HCT116 (cell line): ENCODE measurements at regions not wholly inside any gene's neighbourhood (a gene's known extent, or its start where the extent isn't known, plus 50 kb on each side); places are given as distances from the start of the nearest gene placed in this dataset.

Experiments used
- ATAC-seq: fragments of 200-7000 bp; cut with Tn5 transposase; 2 replicates; pipeline ENCODE4 v1.9.1; 2020; ENCODE audit warnings: mild to moderate bottlenecking, moderate library complexity
- BruUV-seq: library from RNA; stranded (reverse); fragments of 400-500 nt; replicated peaks from 2 replicates; lab custom pipeline; 2021; lab: Mats Ljungman, UMichigan
- CTCF ChIA-PET: fragments of 300-600 bp; sonication (Branson Sonifier 250); formaldehyde crosslinking; loops from one replicate; lab custom pipeline; 2021; ENCODE audit warnings: antibody characterized with exemption; lab: Charles Lee
- POLR2A ChIA-PET: fragments of 300-600, 350-600 bp; sonication (Branson Sonifier 250); formaldehyde crosslinking; loops from one replicate; lab custom pipeline; 2021; ENCODE audit warnings: antibody characterized with exemption; lab: Charles Lee
- RAD21 ChIA-PET, 2 experiments: fragments of 300-600 bp; sonication (Branson Sonifier 250); formaldehyde crosslinking; loops; one replicate each; lab custom pipeline; 2023; ENCODE audit warnings: low total read pairs in 2 of 2; ENCODE audit not compliant: uncharacterized antibody in 2 of 2, unreplicated experiment in 2 of 2, low non-redundant PET in 1 of 2; lab: Charles Lee
- DNase-seq: peaks from one replicate; pipeline ENCODE4 v3.0.0-alpha.2; 2010; ENCODE audit warnings: low read depth, low spot score
- H2AFZ ChIP-seq: fragments of 200-600 bp; shearing (Covaris generic), sonication (generic); 2 replicates; pipeline ENCODE4 v1.6.1; 2017; ENCODE audit warnings: low read depth, mixed run types, mixed read lengths, antibody characterized with exemption, low read length; ENCODE audit not compliant: poor library complexity, severe bottlenecking
- H3K27ac ChIP-seq: 2 replicates; pipeline ENCODE4 v1.5.1; 2012; ENCODE audit warnings: low read depth, low read length
- H3K27me3 ChIP-seq: fragments of 200-600 bp; sonication (generic); 2 replicates; pipeline ENCODE4 v1.6.1; 2016; ENCODE audit warnings: mixed run types, low read length, mixed read lengths; ENCODE audit not compliant: insufficient read depth
- H3K36me3 ChIP-seq, 2 experiments: fragments of 200-500 bp in 1 of 2; fragments of 200-600 bp in 1 of 2; sonication (Bioruptor generic) in 1 of 2; sonication (generic) in 1 of 2; 2 replicates each; pipeline versions ENCODE4 v1.5.1 to v1.6.1; 2014 to 2016; ENCODE audit warnings: low read length in 2 of 2, inconsistent platforms in 1 of 2, mixed read lengths in 1 of 2, mixed run types in 1 of 2; ENCODE audit not compliant: insufficient read depth in 2 of 2, control insufficient read depth in 1 of 2
- H3K4me1 ChIP-seq, 2 experiments: fragments of 200-600 bp in 1 of 2; sonication (generic) in 1 of 2; 2 replicates each; pipeline versions ENCODE4 v1.5.1 to v1.6.1; 2012 to 2017; ENCODE audit warnings: low read length in 2 of 2, inconsistent platforms in 1 of 2, mild to moderate bottlenecking in 1 of 2, mixed read lengths in 1 of 2, mixed run types in 1 of 2, moderate library complexity in 1 of 2; ENCODE audit not compliant: insufficient read depth in 2 of 2, control insufficient read depth in 1 of 2
- H3K4me2 ChIP-seq: fragments of 200-600 bp; sonication (generic); 2 replicates; pipeline ENCODE4 v1.6.1; 2017; ENCODE audit warnings: mixed run types, low read length, mixed read lengths
- H3K4me3 ChIP-seq, 2 experiments: fragments of 200-600 bp in 1 of 2; sonication (generic) in 1 of 2; replicated peaks in 1 of 2; 2 replicates each; pipeline ENCODE4 v1.5.1; 2011 to 2016; ENCODE audit warnings: low read length in 2 of 2, control low read depth in 1 of 2, low read depth in 1 of 2, mild to moderate bottlenecking in 1 of 2, mixed read lengths in 1 of 2, mixed run types in 1 of 2
- H3K79me2 ChIP-seq: fragments of 200-600 bp; sonication (generic); 2 replicates; pipeline ENCODE4 v1.6.1; 2017; ENCODE audit warnings: mild to moderate bottlenecking, mixed run types, low read length, moderate library complexity, mixed read lengths; ENCODE audit not compliant: insufficient read depth
- H3K9ac ChIP-seq: fragments of 200-600 bp; sonication (generic); 2 replicates; pipeline ENCODE4 v1.6.1; 2016; ENCODE audit warnings: low read length, mixed read lengths
- H3K9me2 ChIP-seq: fragments of 200-600 bp; sonication (generic), shearing (Covaris generic); 2 replicates; pipeline ENCODE4 v1.6.1; 2017; ENCODE audit warnings: mixed run types, mild to moderate bottlenecking, moderate library complexity; ENCODE audit not compliant: insufficient read depth
- H3K9me3 ChIP-seq, 2 experiments: fragments of 200-500 bp in 1 of 2; fragments of 200-600 bp in 1 of 2; sonication (Bioruptor generic) in 1 of 2; sonication (generic) in 1 of 2; 2 replicates each; pipeline ENCODE4 v1.6.1; 2014 to 2017; ENCODE audit warnings: low read length in 2 of 2, mixed read lengths in 2 of 2, inconsistent platforms in 1 of 2, low read depth in 1 of 2, mild to moderate bottlenecking in 1 of 2, mixed run types in 1 of 2, moderate library complexity in 1 of 2; ENCODE audit not compliant: control insufficient read depth in 1 of 2, insufficient read depth in 1 of 2
- H4K20me1 ChIP-seq: fragments of 200-600 bp; sonication (generic), shearing (Covaris generic); 2 replicates; pipeline ENCODE4 v1.6.1; 2017; ENCODE audit warnings: mixed run types, mild to moderate bottlenecking, moderate library complexity; ENCODE audit not compliant: insufficient read depth
- CBX3 ChIP-seq: IDR thresholded peaks from 2 replicates; pipeline ENCODE4 v1.6.1; 2012; ENCODE audit warnings: low read depth
- CEBPB ChIP-seq: IDR thresholded peaks from 2 replicates; pipeline ENCODE4 v1.6.1; 2012; ENCODE audit warnings: low read depth
- EGR1 ChIP-seq: IDR thresholded peaks from 2 replicates; pipeline ENCODE4 v1.6.1; 2012; ENCODE audit warnings: low read depth
- ELF1 ChIP-seq: IDR thresholded peaks from 2 replicates; pipeline ENCODE4 v1.6.1; 2012; ENCODE audit warnings: low read depth, borderline replicate concordance
- EZH2 ChIP-seq: fragments of 200-600 bp; sonication (generic); IDR thresholded peaks from 2 replicates; pipeline ENCODE4 v1.6.1; 2017; ENCODE audit warnings: antibody characterized with exemption, mixed run types
- EZH2phosphoT487 ChIP-seq: fragments of 200-600 bp; IDR thresholded peaks from 2 replicates; pipeline ENCODE4 v1.6.1; 2018; ENCODE audit warnings: antibody characterized with exemption, borderline replicate concordance
- FOSL1 ChIP-seq: IDR thresholded peaks from 2 replicates; pipeline ENCODE4 v1.6.1; 2012; ENCODE audit warnings: low read depth
- JUND ChIP-seq: IDR thresholded peaks from 2 replicates; pipeline ENCODE4 v1.6.1; 2012
- POLR2A ChIP-seq: IDR thresholded peaks from 2 replicates; pipeline ENCODE4 v1.7.0; 2011; ENCODE audit warnings: borderline replicate concordance; ENCODE audit not compliant: insufficient read depth, insufficient read length; ENCODE audit errors: extremely low read depth
- RAD21 ChIP-seq: IDR thresholded peaks from 2 replicates; pipeline ENCODE4 v1.6.1; 2012; ENCODE audit warnings: low read depth, mild to moderate bottlenecking
- SIN3A ChIP-seq: IDR thresholded peaks from 2 replicates; pipeline ENCODE4 v1.6.1; 2012; ENCODE audit warnings: low read depth
- SP1 ChIP-seq: IDR thresholded peaks from 2 replicates; pipeline ENCODE4 v1.6.1; 2012; ENCODE audit warnings: low read depth
- SRF ChIP-seq: IDR thresholded peaks from 2 replicates; pipeline ENCODE4 v1.6.1; 2012; ENCODE audit warnings: low read depth
- TCF7L2 ChIP-seq: IDR thresholded peaks from 2 replicates; pipeline ENCODE4 v1.7.0; 2011; ENCODE audit warnings: borderline replicate concordance, inconsistent platforms; ENCODE audit not compliant: insufficient read depth, insufficient read length; ENCODE audit errors: extremely low read depth
- YY1 ChIP-seq: IDR thresholded peaks from 2 replicates; pipeline ENCODE4 v1.6.1; 2011; ENCODE audit warnings: low read length, low read depth, moderate library complexity, mild to moderate bottlenecking; ENCODE audit not compliant: insufficient replicate concordance; ENCODE audit errors: extremely low read depth
- ZFX ChIP-seq: fragments of 450-650 bp; IDR thresholded peaks from 2 replicates; pipeline ENCODE4 v1.6.1; 2017
- intact Hi-C: fragments of 100-400 bp; cut with micrococcal nuclease; formaldehyde crosslinking; loops from 2 replicates; pipeline ENCODE4 v1.10.0; 2022
- TF ChIP-seq, protein P1 (sequence below): IDR thresholded peaks from 2 replicates; pipeline ENCODE4 v1.6.1; 2012
- TF ChIP-seq, protein P2 (sequence below): IDR thresholded peaks from 2 replicates; pipeline ENCODE4 v1.6.1; 2012; ENCODE audit warnings: low read depth
- TF ChIP-seq, protein P3 (sequence below): IDR thresholded peaks from 2 replicates; pipeline ENCODE4 v1.6.1; 2011; ENCODE audit warnings: mild to moderate bottlenecking, low read length, moderate library complexity; ENCODE audit not compliant: insufficient replicate concordance; ENCODE audit errors: extremely low read depth
- TF ChIP-seq, protein P4 (sequence below): IDR thresholded peaks from 2 replicates; pipeline ENCODE4 v1.6.1; 2012

DNA sequence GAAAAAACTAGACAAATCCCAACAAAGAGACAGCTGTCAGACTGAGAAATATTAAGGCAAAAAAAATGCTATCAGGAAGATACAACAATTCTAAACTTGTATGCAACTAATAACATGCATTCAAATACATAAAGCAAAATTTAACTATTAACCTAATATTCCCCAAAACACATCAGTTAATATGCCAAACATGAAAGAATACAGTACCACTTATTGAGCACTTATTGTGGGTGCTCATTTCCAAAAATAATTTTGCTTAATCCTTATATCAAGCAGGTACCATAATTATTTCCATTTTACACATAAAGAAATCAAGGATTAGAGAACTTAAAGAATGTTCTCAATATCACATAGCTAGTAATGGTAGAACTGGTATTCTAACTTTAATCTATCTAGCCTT lies 67.7 kb upstream of the HMGXB4 start:
- Histone ChIP-seq H3K9me3 (peaks cover 0 to 3% of the 10 kb centered on the region in 2 experiments; a peak in 1 of 4 replicates), H2AFZ (no peak overlapping the region), H3K4me3 (no peak overlapping the region), H3K9ac (no peak overlapping the region), H3K27me3 (no peaks in the 10 kb centered on the region), H3K79me2 (no peaks in the 10 kb centered on the region), H3K4me1 (peaks cover 5 to 11% of the 10 kb centered on the region in 2 experiments; a peak in 3 of 4 replicates), H3K27ac (no peak overlapping the region), H3K9me2 (no peaks in the 10 kb centered on the region), H3K4me2 (no peak overlapping the region), H4K20me1 (no peaks in the 10 kb centered on the region), H3K36me3 (peaks cover 0 to 17% of the 10 kb centered on the region in 2 experiments; a peak in 1 of 4 replicates)
- ChIA-PET RAD21 (no interaction called here), CTCF (no interaction called here), POLR2A (no interaction called here)
- intact Hi-C loops, result no loop called here
- BruUV-seq, result no TSS peak
- no peak for TF ChIP-seq EZH2phosphoT487
- TF ChIP-seq POLR2A, result no peak
- TF ChIP-seq TCF7L2, result no peak
- no peak for TF ChIP-seq EZH2
- TF ChIP-seq SIN3A, result no peak
- TF ChIP-seq SRF, result no peak
- no peak for TF ChIP-seq SP1
- no peak for TF ChIP-seq ELF1
- no peak for TF ChIP-seq JUND
- no peak for TF ChIP-seq EGR1
- no peak for TF ChIP-seq YY1
- no peak for TF ChIP-seq ZFX
- TF ChIP-seq FOSL1, result no peak
- TF ChIP-seq, protein P1, sequence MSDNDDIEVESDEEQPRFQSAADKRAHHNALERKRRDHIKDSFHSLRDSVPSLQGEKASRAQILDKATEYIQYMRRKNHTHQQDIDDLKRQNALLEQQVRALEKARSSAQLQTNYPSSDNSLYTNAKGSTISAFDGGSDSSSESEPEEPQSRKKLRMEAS, result no peak
- TF ChIP-seq, protein P2, sequence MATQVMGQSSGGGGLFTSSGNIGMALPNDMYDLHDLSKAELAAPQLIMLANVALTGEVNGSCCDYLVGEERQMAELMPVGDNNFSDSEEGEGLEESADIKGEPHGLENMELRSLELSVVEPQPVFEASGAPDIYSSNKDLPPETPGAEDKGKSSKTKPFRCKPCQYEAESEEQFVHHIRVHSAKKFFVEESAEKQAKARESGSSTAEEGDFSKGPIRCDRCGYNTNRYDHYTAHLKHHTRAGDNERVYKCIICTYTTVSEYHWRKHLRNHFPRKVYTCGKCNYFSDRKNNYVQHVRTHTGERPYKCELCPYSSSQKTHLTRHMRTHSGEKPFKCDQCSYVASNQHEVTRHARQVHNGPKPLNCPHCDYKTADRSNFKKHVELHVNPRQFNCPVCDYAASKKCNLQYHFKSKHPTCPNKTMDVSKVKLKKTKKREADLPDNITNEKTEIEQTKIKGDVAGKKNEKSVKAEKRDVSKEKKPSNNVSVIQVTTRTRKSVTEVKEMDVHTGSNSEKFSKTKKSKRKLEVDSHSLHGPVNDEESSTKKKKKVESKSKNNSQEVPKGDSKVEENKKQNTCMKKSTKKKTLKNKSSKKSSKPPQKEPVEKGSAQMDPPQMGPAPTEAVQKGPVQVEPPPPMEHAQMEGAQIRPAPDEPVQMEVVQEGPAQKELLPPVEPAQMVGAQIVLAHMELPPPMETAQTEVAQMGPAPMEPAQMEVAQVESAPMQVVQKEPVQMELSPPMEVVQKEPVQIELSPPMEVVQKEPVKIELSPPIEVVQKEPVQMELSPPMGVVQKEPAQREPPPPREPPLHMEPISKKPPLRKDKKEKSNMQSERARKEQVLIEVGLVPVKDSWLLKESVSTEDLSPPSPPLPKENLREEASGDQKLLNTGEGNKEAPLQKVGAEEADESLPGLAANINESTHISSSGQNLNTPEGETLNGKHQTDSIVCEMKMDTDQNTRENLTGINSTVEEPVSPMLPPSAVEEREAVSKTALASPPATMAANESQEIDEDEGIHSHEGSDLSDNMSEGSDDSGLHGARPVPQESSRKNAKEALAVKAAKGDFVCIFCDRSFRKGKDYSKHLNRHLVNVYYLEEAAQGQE, result no peak
- TF ChIP-seq, protein P3, sequence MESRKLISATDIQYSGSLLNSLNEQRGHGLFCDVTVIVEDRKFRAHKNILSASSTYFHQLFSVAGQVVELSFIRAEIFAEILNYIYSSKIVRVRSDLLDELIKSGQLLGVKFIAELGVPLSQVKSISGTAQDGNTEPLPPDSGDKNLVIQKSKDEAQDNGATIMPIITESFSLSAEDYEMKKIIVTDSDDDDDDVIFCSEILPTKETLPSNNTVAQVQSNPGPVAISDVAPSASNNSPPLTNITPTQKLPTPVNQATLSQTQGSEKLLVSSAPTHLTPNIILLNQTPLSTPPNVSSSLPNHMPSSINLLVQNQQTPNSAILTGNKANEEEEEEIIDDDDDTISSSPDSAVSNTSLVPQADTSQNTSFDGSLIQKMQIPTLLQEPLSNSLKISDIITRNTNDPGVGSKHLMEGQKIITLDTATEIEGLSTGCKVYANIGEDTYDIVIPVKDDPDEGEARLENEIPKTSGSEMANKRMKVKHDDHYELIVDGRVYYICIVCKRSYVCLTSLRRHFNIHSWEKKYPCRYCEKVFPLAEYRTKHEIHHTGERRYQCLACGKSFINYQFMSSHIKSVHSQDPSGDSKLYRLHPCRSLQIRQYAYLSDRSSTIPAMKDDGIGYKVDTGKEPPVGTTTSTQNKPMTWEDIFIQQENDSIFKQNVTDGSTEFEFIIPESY, result no peak
- no peak for TF ChIP-seq CEBPB
- TF ChIP-seq, protein P4, sequence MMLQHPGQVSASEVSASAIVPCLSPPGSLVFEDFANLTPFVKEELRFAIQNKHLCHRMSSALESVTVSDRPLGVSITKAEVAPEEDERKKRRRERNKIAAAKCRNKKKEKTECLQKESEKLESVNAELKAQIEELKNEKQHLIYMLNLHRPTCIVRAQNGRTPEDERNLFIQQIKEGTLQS, result no peak
- no peak for TF ChIP-seq RAD21
- no peak for TF ChIP-seq CBX3
- DNase-seq (no peak), ATAC-seq (no peak)
